ENCODE measurements at regions not wholly inside any gene's neighbourhood (a gene's known extent, or its start where the extent isn't known, plus 50 kb on each side); places are given as distances from the start of the nearest gene placed in this dataset.

- Mint-ChIP-seq H3K4me3 (no peak overlapping the region), H3K9me3 (peaks cover 4% of the 10 kb centered on the region), H3K27me3 (ENCODE audit: low read depth, poor library complexity) (no peaks in the 10 kb centered on the region), H3K27ac (peak overlapping the region; percentile 78), H3K36me3 (ENCODE audit: low read depth) (peaks cover 13% of the 10 kb centered on the region), H3K4me1 (peaks cover 28% of the 10 kb centered on the region)
- TF ChIP-seq CTCF (IDR thresholded peaks at IDR 0.05), result no peak
- no peak for DNase-seq
These were observed 78.2 kb upstream of the FAM3C start for GRCh38 chr7:121474301-121474673.

- no peaks in the 10 kb centered on the region for H3K27me3 Mint-ChIP-seq (ENCODE audit: low read depth, poor library complexity)
- H3K36me3 Mint-ChIP-seq (ENCODE audit: low read depth), result peaks cover 13% of the 10 kb centered on the region
- H3K4me1 Mint-ChIP-seq, result peaks cover 28% of the 10 kb centered on the region
- H3K9me3 Mint-ChIP-seq, result peaks cover 4% of the 10 kb centered on the region
- DNase-seq, result no peak
- H3K4me3 Mint-ChIP-seq, result no peak overlapping the region
- TF ChIP-seq CTCF (IDR thresholded peaks at IDR 0.05), result no peak
- H3K27ac Mint-ChIP-seq, result peak overlapping the region; percentile 78
These were observed 77.7 kb upstream of the FAM3C start for GRCh38 chr7:121473645-121474300.

GRCh38 chr7:121466455-121466854, 70.3 kb upstream of the FAM3C start:
- H3K9me3 Mint-ChIP-seq, result peaks cover 2% of the 10 kb centered on the region

GRCh38 chr7:121459148-121459547, 63.0 kb upstream of the FAM3C start:
- H3K27ac Mint-ChIP-seq, result no peak overlapping the region
- no peak for TF ChIP-seq CTCF (IDR thresholded peaks at IDR 0.05)
- no peak for DNase-seq
- H3K36me3 Mint-ChIP-seq (ENCODE audit: low read depth), result no peaks in the 10 kb centered on the region
- no peaks in the 10 kb centered on the region for H3K4me1 Mint-ChIP-seq
- no peaks in the 10 kb centered on the region for H3K27me3 Mint-ChIP-seq (ENCODE audit: low read depth, poor library complexity)
- no peaks in the 10 kb centered on the region for H3K9me3 Mint-ChIP-seq
- H3K4me3 Mint-ChIP-seq, result no peak overlapping the region

More at GRCh38 chr7:121466455-121466854, 70.3 kb upstream of the FAM3C start:
- Mint-ChIP-seq H3K27ac (no peak overlapping the region), H3K36me3 (ENCODE audit: low read depth) (peaks cover 3% of the 10 kb centered on the region), H3K4me1 (peaks cover 16% of the 10 kb centered on the region), H3K4me3 (no peak overlapping the region), H3K27me3 (ENCODE audit: low read depth, poor library complexity) (no peaks in the 10 kb centered on the region)
- DNase-seq, result no peak
- TF ChIP-seq CTCF (IDR thresholded peaks at IDR 0.05), result no peak

GRCh38 chr7:121456785-121457359, 60.8 kb upstream of the FAM3C start:
- Mint-ChIP-seq H3K27me3 (ENCODE audit: low read depth, poor library complexity) (no peaks in the 10 kb centered on the region), H3K36me3 (ENCODE audit: low read depth) (no peaks in the 10 kb centered on the region), H3K4me3 (no peak overlapping the region), H3K4me1 (no peaks in the 10 kb centered on the region), H3K27ac (no peak overlapping the region), H3K9me3 (no peaks in the 10 kb centered on the region)
- no peak for TF ChIP-seq CTCF (IDR thresholded peaks at IDR 0.05)
- DNase-seq, result no peak

- Mint-ChIP-seq H3K27me3 (ENCODE audit: low read depth, poor library complexity) (no peaks in the 10 kb centered on the region), H3K4me1 (no peaks in the 10 kb centered on the region), H3K9me3 (no peaks in the 10 kb centered on the region), H3K4me3 (no peak overlapping the region), H3K36me3 (ENCODE audit: low read depth) (no peaks in the 10 kb centered on the region), H3K27ac (no peak overlapping the region)
- no peak for TF ChIP-seq CTCF (IDR thresholded peaks at IDR 0.05)
- no peak for DNase-seq
These were observed 59.9 kb upstream of the FAM3C start for GRCh38 chr7:121456015-121456414.

Measured in nephron progenitor cell (in vitro differentiated cells).